H1 (cell line): ENCODE measurements at regions not wholly inside any gene's neighbourhood (a gene's known extent, or its start where the extent isn't known, plus 50 kb on each side); places are given as distances from the start of the nearest gene placed in this dataset.

Experiments
- CTCF ChIP-seq, 3 experiments: IDR thresholded peaks; 1 replicate in 2 of 3; 2 replicates in 1 of 3; pipeline versions ENCODE4 v1.5.1 to v1.6.1; 2011; ENCODE audit warnings: low read length in 3 of 3, mild to moderate bottlenecking in 3 of 3, inconsistent platforms in 2 of 3, low read depth in 1 of 3, moderate library complexity in 1 of 3; ENCODE audit not compliant: insufficient read depth in 1 of 3; ENCODE audit errors: control extremely low read depth in 1 of 3
- EZH2 ChIP-seq: fragments of 200-600 bp; sonication (generic); IDR thresholded peaks from 2 replicates; pipeline ENCODE4 v1.7.1; 2012; ENCODE audit warnings: low read depth, mild to moderate bottlenecking, moderate library complexity, low read length, inconsistent platforms; ENCODE audit not compliant: severe bottlenecking
- GTF2F1 ChIP-seq: IDR thresholded peaks from 2 replicates; pipeline ENCODE4 v1.6.1; 2012; ENCODE audit warnings: low read depth, low read length, improper control_type of control experiment, borderline replicate concordance
- POLR2A ChIP-seq, 2 experiments: IDR thresholded peaks; 1 replicate in 1 of 2; 2 replicates in 1 of 2; pipeline ENCODE4 v1.6.1; 2011; ENCODE audit warnings: low read depth in 2 of 2, low read length in 2 of 2, mild to moderate bottlenecking in 2 of 2; ENCODE audit errors: control extremely low read depth in 1 of 2
- POLR2AphosphoS5 ChIP-seq: IDR thresholded peaks from 2 replicates; pipeline ENCODE4 v1.6.1; 2011; ENCODE audit warnings: low read depth, low read length
- POU5F1 ChIP-seq: IDR thresholded peaks from 2 replicates; pipeline ENCODE4 v1.6.1; 2011; ENCODE audit warnings: low read depth, mild to moderate bottlenecking, low read length, moderate library complexity
- RFX5 ChIP-seq: IDR thresholded peaks from 2 replicates; pipeline ENCODE4 v1.6.1; 2011; ENCODE audit warnings: low read depth, low read length, improper control_type of control experiment, borderline replicate concordance
- RNF2 ChIP-seq: fragments of 200-900, 300-1000 bp; sonication (generic); IDR thresholded peaks from 2 replicates; pipeline ENCODE4 v1.7.1; 2016; ENCODE audit warnings: borderline replicate concordance, low read depth, mild to moderate bottlenecking, antibody characterized with exemption, low read length; ENCODE audit not compliant: poor library complexity, severe bottlenecking; ENCODE audit errors: missing control alignments
- SP1 ChIP-seq: IDR thresholded peaks from 2 replicates; pipeline ENCODE4 v1.6.1; 2011; ENCODE audit warnings: low read depth, low read length
- TBP ChIP-seq: IDR thresholded peaks from 2 replicates; pipeline ENCODE4 v1.6.1; 2011; ENCODE audit warnings: low read depth, low read length, improper control_type of control experiment
- USF2 ChIP-seq: IDR thresholded peaks from 2 replicates; pipeline ENCODE4 v1.6.1; 2011; ENCODE audit warnings: low read length, improper control_type of control experiment

GRCh38 chr2:146602383-146602782 is 1242.4 kb upstream of the ACVR2A start:
- TF ChIP-seq RNF2 (no peak), CTCF (IDR thresholded peaks at IDR 0.05; ENCODE audit: control extremely low read depth in 1 of 3, insufficient read depth in 1 of 3, low read depth in 1 of 3, low read length in 3 of 3) (no peak), POLR2AphosphoS5 (no peak), EZH2 (no peak), POLR2A (IDR thresholded peaks at IDR 0.05; ENCODE audit: control extremely low read depth in 1 of 2, low read depth in 2 of 2, low read length in 2 of 2) (no peak), TBP (no peak), POU5F1 (no peak), GTF2F1 (no peak), RFX5 (no peak), USF2 (no peak), SP1 (no peak)
